NT2/D1 (cell line): ENCODE measurements at regions not wholly inside any gene's neighbourhood (a gene's known extent, or its start where the extent isn't known, plus 50 kb on each side); places are given as distances from the start of the nearest gene placed in this dataset.

Source experiments
- YY1 ChIP-seq: IDR thresholded peaks from 2 replicates; pipeline ENCODE4 v1.6.1; 2011; ENCODE audit not compliant: insufficient read length, insufficient read depth
- ZNF274 ChIP-seq: IDR thresholded peaks from 2 replicates; pipeline ENCODE4 v1.6.1; 2011; ENCODE audit warnings: mild to moderate bottlenecking, low read depth, low read length

- no peak for TF ChIP-seq YY1
- no peak for TF ChIP-seq ZNF274
Measured at GRCh38 chr3:81045246-81045645, 716.2 kb downstream of the GBE1 start.
